GM23248 (cell line): ENCODE measurements at regions not wholly inside any gene's neighbourhood (a gene's known extent, or its start where the extent isn't known, plus 50 kb on each side); places are given as distances from the start of the nearest gene placed in this dataset.

Experiments used
- DNase-seq: peaks from one replicate; pipeline ENCODE4 v3.0.0-alpha.2; 2015
- H2AFZ ChIP-seq: fragments of 200-600 bp; sonication (generic); 2 replicates; pipeline ENCODE4 v1.6.1; 2016; ENCODE audit warnings: antibody characterized with exemption
- H3F3A ChIP-seq: fragments of 200-600 bp; sonication (generic); 2 replicates; pipeline ENCODE4 v1.6.1; 2016; ENCODE audit warnings: mild to moderate bottlenecking, antibody characterized with exemption, mixed run types; ENCODE audit not compliant: insufficient read depth
- H3K27ac ChIP-seq: fragments of 200-600 bp; sonication (generic); 2 replicates; pipeline ENCODE4 v1.5.1; 2016; ENCODE audit warnings: mild to moderate bottlenecking
- H3K27me3 ChIP-seq: fragments of 200-600 bp; sonication (generic); replicated peaks from 2 replicates; pipeline ENCODE4 v1.6.1; 2016; ENCODE audit warnings: mild to moderate bottlenecking; ENCODE audit not compliant: insufficient read depth
- H3K36me3 ChIP-seq: fragments of 200-600 bp; sonication (generic); 2 replicates; pipeline ENCODE4 v1.6.1; 2016; ENCODE audit warnings: low read depth, mild to moderate bottlenecking
- H3K4me1 ChIP-seq: fragments of 200-600 bp; sonication (generic); 2 replicates; pipeline ENCODE4 v1.6.1; 2016; ENCODE audit warnings: mild to moderate bottlenecking; ENCODE audit not compliant: insufficient read depth
- H3K4me2 ChIP-seq: fragments of 200-600 bp; sonication (generic); one replicate; pipeline ENCODE4 v1.6.1; 2016; ENCODE audit warnings: mild to moderate bottlenecking; ENCODE audit not compliant: unreplicated experiment
- H3K4me3 ChIP-seq: fragments of 200-600 bp; sonication (generic); 2 replicates; pipeline ENCODE4 v1.5.1; 2016; ENCODE audit warnings: mild to moderate bottlenecking
- H3K79me2 ChIP-seq: fragments of 200-600 bp; sonication (generic); 2 replicates; pipeline ENCODE4 v1.6.1; 2016; ENCODE audit warnings: mild to moderate bottlenecking; ENCODE audit not compliant: insufficient read depth
- H3K9ac ChIP-seq: fragments of 200-600 bp; sonication (generic); 2 replicates; pipeline ENCODE4 v1.6.1; 2016; ENCODE audit warnings: mild to moderate bottlenecking
- H3K9me2 ChIP-seq: fragments of 200-600 bp; sonication (generic); 2 replicates; pipeline ENCODE4 v1.6.1; 2016; ENCODE audit warnings: mixed run types, mild to moderate bottlenecking, moderate library complexity; ENCODE audit not compliant: insufficient read depth
- H3K9me3 ChIP-seq: fragments of 200-600 bp; sonication (generic); one replicate; pipeline ENCODE4 v1.6.1; 2017; ENCODE audit warnings: low read depth
- H4K20me1 ChIP-seq: fragments of 200-600 bp; sonication (generic); 2 replicates; pipeline ENCODE4 v1.6.0; 2016; ENCODE audit not compliant: insufficient read depth
- EZH2 ChIP-seq: fragments of 200-600 bp; sonication (generic); IDR thresholded peaks from 2 replicates; pipeline ENCODE4 v1.6.1; 2018; ENCODE audit warnings: antibody characterized with exemption, mild to moderate bottlenecking; ENCODE audit not compliant: insufficient read depth, poor library complexity, severe bottlenecking
- EZH2phosphoT487 ChIP-seq: fragments of 200-600 bp; sonication (generic); IDR thresholded peaks from 2 replicates; pipeline ENCODE4 v1.6.1; 2018; ENCODE audit warnings: antibody characterized with exemption, moderate library complexity, mild to moderate bottlenecking, low read depth; ENCODE audit not compliant: insufficient read depth
- WGBS, 2 experiments: methylation state at CpG; one replicate each; pipeline ENCODE4 v1.1.6; 2015 to 2017; ENCODE audit warnings: low lambda C conversion rate in 2 of 2, low coverage in 1 of 2; ENCODE audit errors: missing lambda C conversion rate in 2 of 2; 5-methylcytosine and 5-hydroxymethylcytosine counted together
- in situ Hi-C: fragments of 300-500 bp; cut with MboI; formaldehyde crosslinking; loops from 2 replicates; pipeline ENCODE4 v1.15.0; 2020

GRCh38 chr17:54793271-54793670 is 107.4 kb upstream of the TOM1L1 start:
- in situ Hi-C loops = no loop called here
- no peaks in the 10 kb centered on the region for H3K9me3 ChIP-seq

GRCh38 chr17:54795046-54795445 is 105.6 kb upstream of the TOM1L1 start:
- H3K27me3 ChIP-seq = no peaks in the 10 kb centered on the region

More at GRCh38 chr17:54793271-54793670, 107.4 kb upstream of the TOM1L1 start:
- Histone ChIP-seq H3K4me2 (no peak overlapping the region), H3K9ac (no peak overlapping the region), H4K20me1 (no peaks in the 10 kb centered on the region), H3K36me3 (no peaks in the 10 kb centered on the region), H3K9me2 (no peaks in the 10 kb centered on the region), H3K79me2 (no peaks in the 10 kb centered on the region), H3K4me3 (no peak overlapping the region), H3K27me3 (no peaks in the 10 kb centered on the region), H3K4me1 (no peaks in the 10 kb centered on the region), H3F3A (no peaks in the 10 kb centered on the region), H3K27ac (no peak overlapping the region), H2AFZ (no peak overlapping the region)
- TF ChIP-seq EZH2 = no peak
- no peak for TF ChIP-seq EZH2phosphoT487
- no peak for DNase-seq
- WGBS, 2 experiments = 36 to 42% methylated on average over 3 of the region's 3 CpGs

GRCh38 chr17:54807331-54807730 is 93.3 kb upstream of the TOM1L1 start:
- Histone ChIP-seq H3K4me1 (no peaks in the 10 kb centered on the region), H3K9me3 (no peaks in the 10 kb centered on the region), H3K4me3 (no peak overlapping the region), H3K27me3 (no peaks in the 10 kb centered on the region), H3K79me2 (no peaks in the 10 kb centered on the region), H3K9me2 (no peaks in the 10 kb centered on the region), H3K27ac (no peak overlapping the region), H3F3A (no peaks in the 10 kb centered on the region), H2AFZ (no peak overlapping the region), H3K36me3 (no peaks in the 10 kb centered on the region), H3K9ac (no peak overlapping the region), H3K4me2 (no peak overlapping the region), H4K20me1 (no peaks in the 10 kb centered on the region)
- WGBS, 2 experiments = 11 to 13% methylated on average over 2 of the region's 2 CpGs
- DNase-seq = no peak
- in situ Hi-C loops = no loop called here
- TF ChIP-seq EZH2phosphoT487 (no peak), EZH2 (no peak)

More at GRCh38 chr17:54795046-54795445, 105.6 kb upstream of the TOM1L1 start:
- Histone ChIP-seq H3K9me3 (no peaks in the 10 kb centered on the region), H2AFZ (no peak overlapping the region), H3K9me2 (no peaks in the 10 kb centered on the region), H3K4me2 (no peak overlapping the region), H3K36me3 (no peaks in the 10 kb centered on the region), H3K4me1 (no peaks in the 10 kb centered on the region), H4K20me1 (no peaks in the 10 kb centered on the region), H3K27ac (no peak overlapping the region), H3F3A (no peaks in the 10 kb centered on the region), H3K9ac (no peak overlapping the region), H3K79me2 (no peaks in the 10 kb centered on the region), H3K4me3 (no peak overlapping the region)
- DNase-seq = no peak
- in situ Hi-C loops = no loop called here
- TF ChIP-seq EZH2phosphoT487 (no peak), EZH2 (no peak)

GRCh38 chr17:54813896-54814295 is 86.8 kb upstream of the TOM1L1 start:
- Histone ChIP-seq H3F3A (no peaks in the 10 kb centered on the region), H4K20me1 (no peaks in the 10 kb centered on the region), H3K9me3 (peaks cover 3% of the 10 kb centered on the region), H3K79me2 (no peaks in the 10 kb centered on the region), H3K27me3 (no peaks in the 10 kb centered on the region), H3K27ac (no peak overlapping the region), H3K4me3 (no peak overlapping the region), H3K9ac (no peak overlapping the region), H3K9me2 (no peaks in the 10 kb centered on the region), H3K36me3 (no peaks in the 10 kb centered on the region), H3K4me2 (no peak overlapping the region), H3K4me1 (no peaks in the 10 kb centered on the region), H2AFZ (no peak overlapping the region)
- WGBS, 2 experiments = 56 to 63% methylated on average over 1 of the region's 1 CpG
- in situ Hi-C loops = no loop called here
- no peak for TF ChIP-seq EZH2phosphoT487
- no peak for TF ChIP-seq EZH2
- DNase-seq = no peak

GRCh38 chr17:54814371-54814770 is 86.3 kb upstream of the TOM1L1 start:
- Histone ChIP-seq H3K9ac (no peak overlapping the region), H3K27ac (no peak overlapping the region), H3K4me1 (no peaks in the 10 kb centered on the region), H3K79me2 (no peaks in the 10 kb centered on the region), H2AFZ (no peak overlapping the region), H3K27me3 (no peaks in the 10 kb centered on the region), H3K4me2 (no peak overlapping the region), H3K9me2 (no peaks in the 10 kb centered on the region), H3K36me3 (no peaks in the 10 kb centered on the region), H4K20me1 (no peaks in the 10 kb centered on the region), H3K4me3 (no peak overlapping the region), H3K9me3 (peaks cover 3% of the 10 kb centered on the region), H3F3A (no peaks in the 10 kb centered on the region)
- in situ Hi-C loops = no loop called here
- no peak for DNase-seq
- WGBS, 2 experiments = 12% methylated on average over 3 of the region's 3 CpGs
- TF ChIP-seq EZH2phosphoT487 = no peak
- no peak for TF ChIP-seq EZH2
